ENCODE measurements at regions not wholly inside any gene's neighbourhood (a gene's known extent, or its start where the extent isn't known, plus 50 kb on each side); places are given as distances from the start of the nearest gene placed in this dataset.

DNA sequence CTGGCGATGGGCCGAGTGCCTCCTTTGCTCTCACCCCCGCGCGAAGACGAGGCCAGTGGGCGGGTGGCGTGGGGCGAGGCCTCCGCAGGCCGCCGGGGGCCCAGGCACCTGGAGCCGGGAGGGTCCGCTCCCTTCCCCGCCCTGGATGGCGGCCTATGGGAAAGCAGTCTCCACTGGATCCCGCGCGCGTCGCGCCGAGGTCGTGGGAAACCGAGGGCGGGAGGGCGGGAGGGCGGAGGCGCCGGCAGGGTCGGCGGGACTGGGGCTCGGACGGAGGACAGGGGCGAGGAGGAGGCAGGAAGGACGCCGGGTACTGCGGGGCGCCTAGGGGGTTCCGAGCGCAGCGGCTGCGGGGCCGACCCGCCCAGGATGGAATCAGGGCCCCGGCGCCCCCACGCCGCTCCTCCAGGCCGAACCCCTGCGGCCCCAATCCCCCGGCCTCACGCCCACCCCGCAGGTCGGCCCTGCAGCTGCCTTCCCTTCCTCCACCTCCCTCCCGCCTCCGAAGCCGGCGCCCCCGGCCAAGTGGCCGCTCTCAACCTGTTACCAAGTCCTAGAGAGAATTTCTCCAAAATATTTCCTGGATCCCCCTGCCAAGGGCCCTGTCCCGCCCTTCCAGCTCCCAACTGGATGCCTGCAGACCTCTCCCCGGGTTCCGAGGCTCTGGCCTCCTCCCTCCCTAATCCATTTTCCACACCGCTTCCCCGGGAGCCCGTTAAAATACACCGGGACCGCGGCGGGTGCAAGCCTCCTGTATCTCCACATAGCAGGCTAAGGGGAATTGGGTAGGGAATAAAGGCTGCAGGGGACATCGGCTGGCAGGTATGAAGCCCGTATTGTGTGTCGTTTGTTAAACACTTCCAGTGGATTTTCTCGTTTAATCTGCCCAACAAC lies 146.3 kb downstream of the ERCC6L2 start:
- peak overlapping the region; percentile 66 to 87 (median 80) for H3K27ac ChIP-seq
- H3K4me1 ChIP-seq, result peaks cover 22 to 37% (median 22%) of the 10 kb centered on the region in 3 donors
- WGBS, 2 donors, result 2 to 12% methylated on average over 13 to 30 of the region's 75 CpGs
- peaks cover 0 to 11% (median 0%) of the 10 kb centered on the region in 3 donors for H3K36me3 ChIP-seq
- intact Hi-C loops (cut with DNase I), result no loop called here
- H3K9me3 ChIP-seq, result no peaks in the 10 kb centered on the region
- no peak for DNase-seq
- H3K27me3 ChIP-seq, result peaks cover 0 to 68% (median 11%) of the 10 kb centered on the region in 4 donors
- TF ChIP-seq POLR2A (IDR thresholded peaks at IDR 0.05), result no peak
- TF ChIP-seq, protein P1, sequence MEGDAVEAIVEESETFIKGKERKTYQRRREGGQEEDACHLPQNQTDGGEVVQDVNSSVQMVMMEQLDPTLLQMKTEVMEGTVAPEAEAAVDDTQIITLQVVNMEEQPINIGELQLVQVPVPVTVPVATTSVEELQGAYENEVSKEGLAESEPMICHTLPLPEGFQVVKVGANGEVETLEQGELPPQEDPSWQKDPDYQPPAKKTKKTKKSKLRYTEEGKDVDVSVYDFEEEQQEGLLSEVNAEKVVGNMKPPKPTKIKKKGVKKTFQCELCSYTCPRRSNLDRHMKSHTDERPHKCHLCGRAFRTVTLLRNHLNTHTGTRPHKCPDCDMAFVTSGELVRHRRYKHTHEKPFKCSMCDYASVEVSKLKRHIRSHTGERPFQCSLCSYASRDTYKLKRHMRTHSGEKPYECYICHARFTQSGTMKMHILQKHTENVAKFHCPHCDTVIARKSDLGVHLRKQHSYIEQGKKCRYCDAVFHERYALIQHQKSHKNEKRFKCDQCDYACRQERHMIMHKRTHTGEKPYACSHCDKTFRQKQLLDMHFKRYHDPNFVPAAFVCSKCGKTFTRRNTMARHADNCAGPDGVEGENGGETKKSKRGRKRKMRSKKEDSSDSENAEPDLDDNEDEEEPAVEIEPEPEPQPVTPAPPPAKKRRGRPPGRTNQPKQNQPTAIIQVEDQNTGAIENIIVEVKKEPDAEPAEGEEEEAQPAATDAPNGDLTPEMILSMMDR (IDR thresholded peaks at IDR 0.05), result no peak
- peak overlapping the region; percentile 37 to 76 (median 60) for H3K4me3 ChIP-seq

DNA sequence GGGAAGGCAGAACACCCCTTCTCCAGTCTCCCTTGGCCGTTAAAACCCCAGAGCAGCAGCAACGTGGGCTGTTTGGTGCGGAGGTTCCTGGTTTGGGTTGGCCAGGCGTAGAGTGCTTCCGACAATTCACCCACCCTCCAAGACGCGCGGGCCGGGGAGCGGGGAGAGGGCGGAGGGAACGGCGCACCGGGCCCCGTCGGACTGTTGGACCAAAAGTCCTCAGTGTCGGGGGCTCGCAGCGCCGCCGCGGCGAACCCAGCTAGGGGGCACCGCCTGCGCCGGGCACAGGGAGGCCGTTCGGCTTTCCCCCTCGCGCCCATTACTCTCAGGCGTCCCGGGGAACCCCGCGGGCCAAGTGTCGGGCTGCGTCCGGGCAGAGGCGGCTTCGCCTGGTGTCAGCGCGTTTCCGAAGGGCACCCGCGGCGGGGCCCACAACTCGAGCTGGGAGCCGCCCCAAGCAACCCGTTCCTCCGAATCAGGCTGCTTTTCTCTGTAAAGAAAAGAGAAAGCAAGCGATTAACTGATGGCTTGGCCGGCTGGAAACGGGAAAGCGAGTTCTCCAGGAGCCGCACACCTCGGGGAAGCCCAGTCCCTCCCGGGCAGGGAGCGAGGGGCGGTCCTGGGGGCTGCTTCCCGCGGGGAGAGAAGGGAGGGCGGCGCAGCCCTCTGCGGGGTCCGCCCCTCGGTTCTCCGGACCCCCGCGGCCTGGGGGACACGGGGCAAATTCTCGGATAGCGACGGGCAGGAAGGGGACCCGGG lies 145.5 kb downstream of the ERCC6L2 start:
- Histone ChIP-seq H3K4me1 (peaks cover 22 to 37% (median 22%) of the 10 kb centered on the region in 3 donors), H3K36me3 (peaks cover 0 to 15% (median 0%) of the 10 kb centered on the region in 3 donors), H3K4me3 (peak overlapping the region; percentile 37 to 76 (median 60)), H3K9me3 (no peaks in the 10 kb centered on the region), H3K27ac (peak overlapping the region; percentile 66 to 87 (median 80)), H3K27me3 (peaks cover 0 to 63% (median 11%) of the 10 kb centered on the region in 4 donors)
- whole genome bisulfite sequencing, 2 donors, result 0% methylated on average over 2 of the region's 73 CpGs; no CpG with 5 or more reads in 1 of the 2 donors
- no peak for DNase-seq
- intact Hi-C loops (cut with DNase I), result no loop called here
- TF ChIP-seq, protein P1 (IDR thresholded peaks at IDR 0.05), result no peak
- TF ChIP-seq POLR2A (IDR thresholded peaks at IDR 0.05), result peak in 1 of 4 donors; percentile 17

DNA sequence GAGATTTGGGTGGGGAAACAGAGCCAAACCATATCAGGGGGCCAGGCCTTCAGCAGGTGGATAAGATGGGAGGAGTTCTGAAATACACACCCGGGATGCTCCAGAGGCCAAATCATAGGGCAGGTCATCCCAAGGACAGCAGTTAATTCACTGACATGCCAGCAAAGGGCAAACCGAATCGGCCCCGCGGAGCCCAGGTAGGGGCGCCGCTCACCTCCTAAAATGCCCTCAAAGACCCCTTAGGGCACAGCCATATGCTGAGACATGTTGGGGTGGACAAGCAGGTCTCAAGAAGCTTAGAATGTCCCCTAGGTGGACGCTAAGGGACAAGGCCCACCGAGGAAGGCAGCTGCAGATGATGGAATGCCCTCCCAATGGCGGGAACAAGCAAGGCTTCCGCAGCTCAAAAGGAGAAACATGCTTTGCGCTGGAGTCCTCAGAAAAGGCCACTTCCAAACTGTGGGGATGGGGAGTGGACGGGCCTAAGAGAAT lies 144.9 kb downstream of the ERCC6L2 start:
- H3K9me3 ChIP-seq, result no peaks in the 10 kb centered on the region
- H3K4me3 ChIP-seq, result peak overlapping the region; percentile 37 to 76 (median 60)
- intact Hi-C loops (cut with DNase I), result no loop called here
- H3K27ac ChIP-seq, result peak overlapping the region; percentile 66 to 87 (median 80)
- peaks cover 0 to 57% (median 11%) of the 10 kb centered on the region in 4 donors for H3K27me3 ChIP-seq
- H3K36me3 ChIP-seq, result peaks cover 0 to 15% (median 0%) of the 10 kb centered on the region in 3 donors
- TF ChIP-seq POLR2A (IDR thresholded peaks at IDR 0.05), result no peak
- TF ChIP-seq, protein P1 (IDR thresholded peaks at IDR 0.05), result no peak
- H3K4me1 ChIP-seq, result peaks cover 22 to 37% (median 22%) of the 10 kb centered on the region in 3 donors
- DNase-seq, result no peak
- WGBS, 2 donors, result 43 to 66% methylated on average over 2 to 12 of the region's 13 CpGs

Small RNA genes in the stretch of these regions (small RNA-seq; reads per million reads assigned to genes)
- 0 reads per million in 4 donors for gene RF00019

Measured in esophagus squamous epithelium (tissue), 5 donors.